Mesendoderm (in vitro differentiated cells): ENCODE measurements at regions not wholly inside any gene's neighbourhood (a gene's known extent, or its start where the extent isn't known, plus 50 kb on each side); places are given as distances from the start of the nearest gene placed in this dataset.

Experiments
- DNase-seq: peaks from one replicate; pipeline ENCODE4 v3.0.0; 2013
- H2AK5ac ChIP-seq: 2 replicates; pipeline ENCODE4 v1.6.1; 2013; ENCODE audit warnings: low read length, inconsistent platforms
- H2BK120ac ChIP-seq: 2 replicates; pipeline ENCODE4 v1.6.1; 2013; ENCODE audit warnings: low read depth, mild to moderate bottlenecking, low read length, moderate library complexity, mixed read lengths
- H2BK15ac ChIP-seq: replicated peaks from 2 replicates; pipeline ENCODE4 v1.6.1; 2013; ENCODE audit warnings: low read depth, mild to moderate bottlenecking, moderate library complexity
- H2BK5ac ChIP-seq: 2 replicates; pipeline ENCODE4 v1.6.1; 2013; ENCODE audit warnings: low read length, inconsistent platforms
- H3K18ac ChIP-seq: 2 replicates; pipeline ENCODE4 v1.6.1; 2013; ENCODE audit warnings: mild to moderate bottlenecking, low read length, mixed read lengths
- H3K23ac ChIP-seq: one replicate; pipeline ENCODE4 v1.6.1; 2013; ENCODE audit warnings: low read length
- H3K27ac ChIP-seq: 2 replicates; pipeline ENCODE4 v1.5.1; 2013; ENCODE audit warnings: low read depth, mild to moderate bottlenecking, inconsistent platforms, low read length, moderate library complexity
- H3K27me3 ChIP-seq: 2 replicates; pipeline ENCODE4 v1.6.1; 2013; ENCODE audit warnings: low read length, control low read depth, mild to moderate bottlenecking, inconsistent platforms; ENCODE audit not compliant: insufficient read depth, poor library complexity
- H3K36me3 ChIP-seq: 2 replicates; pipeline ENCODE4 v1.6.1; 2013; ENCODE audit warnings: low read length, inconsistent platforms; ENCODE audit not compliant: control insufficient read depth, insufficient read depth
- H3K4ac ChIP-seq: one replicate; pipeline ENCODE4 v1.6.1; 2013; ENCODE audit warnings: low read depth, mild to moderate bottlenecking, low read length, moderate library complexity
- H3K4me1 ChIP-seq: 2 replicates; pipeline ENCODE4 v1.6.1; 2013; ENCODE audit warnings: low read depth, low read length, inconsistent platforms; ENCODE audit not compliant: control insufficient read depth
- H3K4me2 ChIP-seq: 2 replicates; pipeline ENCODE4 v1.6.1; 2013; ENCODE audit warnings: low read length
- H3K4me3 ChIP-seq: 2 replicates; pipeline ENCODE4 v1.5.1; 2013; ENCODE audit warnings: mild to moderate bottlenecking, low read length
- H3K56ac ChIP-seq: one replicate; pipeline ENCODE4 v1.6.1; 2013; ENCODE audit warnings: low read length
- H3K79me1 ChIP-seq: 2 replicates; pipeline ENCODE4 v1.6.1; 2013; ENCODE audit warnings: low read length, inconsistent platforms
- H3K79me2 ChIP-seq: 2 replicates; pipeline ENCODE4 v1.6.1; 2013; ENCODE audit warnings: mild to moderate bottlenecking, low read length; ENCODE audit not compliant: control insufficient read depth, insufficient read depth
- H3K9ac ChIP-seq: 2 replicates; pipeline ENCODE4 v1.6.1; 2013; ENCODE audit warnings: low read length, inconsistent platforms
- H4K5ac ChIP-seq: one replicate; pipeline ENCODE4 v1.6.1; 2013; ENCODE audit warnings: low read length
- H4K8ac ChIP-seq: one replicate; pipeline ENCODE4 v1.6.1; 2013; ENCODE audit warnings: low read depth, mild to moderate bottlenecking, control low read depth, low read length, moderate library complexity
- WGBS: extraction: QIAGEN DNeasy Blood & Tissue Kit; methylation state at CpG from one replicate; pipeline ENCODE4 v1.1.7; 2013; ENCODE audit warnings: low lambda C conversion rate, missing lambda C conversion rate; ENCODE audit not compliant: insufficient coverage; ENCODE audit errors: extremely low coverage; 5-methylcytosine and 5-hydroxymethylcytosine counted together

DNA sequence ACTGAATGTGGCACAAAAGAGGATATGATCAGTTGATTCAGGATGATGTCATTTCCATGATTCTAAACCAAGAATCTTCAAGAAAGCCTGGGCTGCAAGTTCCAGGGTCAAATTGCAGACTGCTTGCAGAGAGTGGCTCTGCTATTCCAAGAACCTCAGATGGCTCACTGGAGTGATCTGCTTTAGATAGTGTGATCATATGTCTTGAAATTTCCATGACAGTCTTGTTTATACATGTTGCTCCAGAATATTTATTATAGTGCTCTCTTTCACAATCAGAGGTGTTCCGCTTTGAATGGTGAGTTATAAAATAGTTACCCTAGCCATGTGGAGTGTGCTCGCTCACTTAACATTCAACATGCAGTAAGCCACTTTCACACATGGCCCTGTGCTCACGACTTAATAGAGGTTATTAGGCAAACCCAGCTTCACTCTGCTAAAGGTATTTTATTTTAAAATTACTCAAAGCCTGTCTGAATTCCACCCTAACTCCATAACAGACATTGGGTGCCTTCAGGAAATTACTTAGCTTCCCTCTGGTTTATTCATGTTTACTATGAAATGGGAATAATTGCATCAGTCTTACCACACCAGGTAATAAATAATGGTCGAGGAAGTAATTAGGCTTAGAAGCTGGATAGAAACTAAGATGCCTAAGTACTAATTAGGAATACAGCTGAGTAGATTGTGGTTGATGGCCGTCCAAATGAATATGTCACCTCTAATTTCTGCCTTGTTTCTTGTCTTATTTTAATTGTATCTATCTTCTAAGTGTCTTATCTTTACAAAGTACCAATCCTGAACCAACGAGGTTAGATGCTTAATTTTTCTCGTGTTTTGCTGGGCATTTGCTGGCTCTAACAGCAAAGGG, 187.9 kb downstream of the ETS1 start:
- H3K56ac ChIP-seq: no peak overlapping the region
- no peaks in the 10 kb centered on the region for H3K27me3 ChIP-seq
- no peak overlapping the region for H2BK5ac ChIP-seq
- no peak overlapping the region for H3K4me3 ChIP-seq
- no peak overlapping the region for H2BK120ac ChIP-seq
- H4K5ac ChIP-seq: no peak overlapping the region
- no peak overlapping the region for H4K8ac ChIP-seq
- WGBS: no CpG with 5 or more reads among the region's 7 CpGs
- no peak overlapping the region for H3K27ac ChIP-seq
- H3K79me2 ChIP-seq: no peaks in the 10 kb centered on the region
- no peaks in the 10 kb centered on the region for H3K36me3 ChIP-seq
- peaks cover 2% of the 10 kb centered on the region for H3K4me1 ChIP-seq
- peak overlapping the region; percentile 16 for H3K4ac ChIP-seq
- H3K23ac ChIP-seq: no peak overlapping the region
- H2BK15ac ChIP-seq: no peak overlapping the region
- DNase-seq: peak; percentile 16
- H3K79me1 ChIP-seq: no peaks in the 10 kb centered on the region
- H3K4me2 ChIP-seq: no peak overlapping the region
- H2AK5ac ChIP-seq: no peak overlapping the region
- no peak overlapping the region for H3K18ac ChIP-seq
- H3K9ac ChIP-seq: no peak overlapping the region

- Histone ChIP-seq H3K18ac (no peak overlapping the region), H3K27me3 (no peaks in the 10 kb centered on the region), H4K8ac (no peak overlapping the region), H2AK5ac (no peak overlapping the region), H3K9ac (no peak overlapping the region), H2BK15ac (no peak overlapping the region), H3K36me3 (no peaks in the 10 kb centered on the region), H3K23ac (no peak overlapping the region), H2BK5ac (no peak overlapping the region), H3K4ac (no peak overlapping the region), H3K27ac (no peak overlapping the region), H3K56ac (no peak overlapping the region), H3K4me1 (peaks cover 2% of the 10 kb centered on the region), H3K79me2 (no peaks in the 10 kb centered on the region), H4K5ac (no peak overlapping the region), H3K4me3 (no peak overlapping the region), H3K4me2 (no peak overlapping the region), H3K79me1 (no peaks in the 10 kb centered on the region), H2BK120ac (no peak overlapping the region)
- no CpG with 5 or more reads among the region's 2 CpGs for WGBS
- no peak for DNase-seq
Observed at GRCh38 chr11:128398517-128399250, 188.7 kb downstream of the ETS1 start.

DNA sequence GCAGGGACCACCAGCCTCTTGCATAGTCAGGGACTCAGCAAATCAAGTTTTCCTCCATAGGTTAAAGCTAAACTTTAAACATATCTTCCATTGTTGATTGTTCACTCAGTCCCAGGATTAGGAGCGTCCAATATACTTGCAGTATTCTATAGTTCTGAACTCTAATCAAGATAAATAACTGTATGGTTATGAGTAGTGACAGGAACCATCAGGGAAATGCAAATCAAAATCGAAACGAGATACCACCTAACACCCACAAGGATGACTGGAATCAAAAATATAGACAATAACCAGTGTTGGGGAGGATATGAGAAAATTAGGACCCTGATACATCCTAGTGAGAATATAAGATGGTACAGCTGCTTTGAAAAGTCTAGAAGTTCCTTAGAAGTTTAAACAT, 190.0 kb downstream of the ETS1 start:
- no peaks in the 10 kb centered on the region for H3K27me3 ChIP-seq
- no peak overlapping the region for H3K18ac ChIP-seq
- no peak overlapping the region for H3K56ac ChIP-seq
- H2AK5ac ChIP-seq: no peak overlapping the region
- no peak overlapping the region for H2BK5ac ChIP-seq
- no peaks in the 10 kb centered on the region for H3K79me2 ChIP-seq
- no peak overlapping the region for H4K8ac ChIP-seq
- H3K36me3 ChIP-seq: no peaks in the 10 kb centered on the region
- H3K9ac ChIP-seq: no peak overlapping the region
- no peak overlapping the region for H3K27ac ChIP-seq
- H3K23ac ChIP-seq: no peak overlapping the region
- H3K4me1 ChIP-seq: peaks cover 2% of the 10 kb centered on the region
- DNase-seq: no peak
- H3K4ac ChIP-seq: no peak overlapping the region
- H3K4me2 ChIP-seq: no peak overlapping the region
- no CpG with 5 or more reads among the region's 3 CpGs for WGBS
- no peak overlapping the region for H2BK120ac ChIP-seq
- no peak overlapping the region for H2BK15ac ChIP-seq
- no peak overlapping the region for H3K4me3 ChIP-seq
- no peaks in the 10 kb centered on the region for H3K79me1 ChIP-seq
- no peak overlapping the region for H4K5ac ChIP-seq

DNA sequence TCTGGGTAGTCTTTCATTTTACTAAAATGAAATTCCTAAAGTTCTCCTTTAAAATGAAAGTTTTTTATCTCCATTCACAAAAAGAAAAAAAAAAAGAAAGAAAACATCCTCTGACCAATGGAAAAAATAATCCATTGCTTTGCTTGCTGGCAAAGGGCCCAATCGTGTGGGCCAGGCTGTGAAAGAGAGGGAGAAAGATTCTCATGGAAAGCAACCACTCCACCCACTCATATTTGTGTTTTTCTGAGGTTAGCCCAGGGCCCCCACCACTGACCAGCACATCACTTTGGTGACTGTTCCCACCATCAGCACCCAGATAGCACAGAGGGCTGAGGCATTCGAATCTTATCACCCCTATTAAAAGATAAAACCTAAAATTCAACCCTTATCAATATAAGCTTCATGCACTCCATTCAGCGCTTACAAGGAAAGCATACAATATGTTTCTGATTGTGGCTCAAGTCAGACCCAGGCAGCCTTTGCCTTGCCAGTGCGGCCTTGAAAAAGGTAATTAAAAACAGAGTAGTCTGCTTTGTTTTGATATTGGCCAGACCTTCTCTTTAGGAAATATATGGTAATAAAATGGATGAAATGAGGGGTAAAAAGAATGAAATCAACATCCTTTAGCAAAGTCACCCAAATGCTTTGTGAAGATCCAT, 192.8 kb downstream of the ETS1 start:
- Histone ChIP-seq H3K18ac (no peak overlapping the region), H4K8ac (no peak overlapping the region), H2BK120ac (no peak overlapping the region), H3K4ac (no peak overlapping the region), H3K27ac (no peak overlapping the region), H2BK15ac (no peak overlapping the region), H3K79me1 (no peaks in the 10 kb centered on the region), H3K56ac (no peak overlapping the region), H3K79me2 (no peaks in the 10 kb centered on the region), H3K4me3 (no peak overlapping the region), H3K4me1 (peaks cover 2% of the 10 kb centered on the region), H3K36me3 (no peaks in the 10 kb centered on the region), H3K9ac (no peak overlapping the region), H4K5ac (no peak overlapping the region), H3K23ac (no peak overlapping the region), H3K27me3 (no peaks in the 10 kb centered on the region), H2AK5ac (no peak overlapping the region), H2BK5ac (no peak overlapping the region), H3K4me2 (no peak overlapping the region)
- WGBS: no CpG with 5 or more reads among the region's 4 CpGs
- peak; percentile 30 for DNase-seq

GRCh38 chr11:128392259-128392658, 195.1 kb downstream of the ETS1 start:
- H3K18ac ChIP-seq: no peak overlapping the region
- H4K5ac ChIP-seq: no peak overlapping the region
- H3K56ac ChIP-seq: no peak overlapping the region
- no peak overlapping the region for H2AK5ac ChIP-seq
- WGBS: no CpG with 5 or more reads among the region's 2 CpGs
- no peak overlapping the region for H3K23ac ChIP-seq
- H3K9ac ChIP-seq: no peak overlapping the region
- H3K4me3 ChIP-seq: no peak overlapping the region
- H3K4me1 ChIP-seq: peaks cover 2% of the 10 kb centered on the region
- no peak overlapping the region for H2BK120ac ChIP-seq
- H2BK15ac ChIP-seq: no peak overlapping the region
- no peaks in the 10 kb centered on the region for H3K36me3 ChIP-seq
- no peaks in the 10 kb centered on the region for H3K79me2 ChIP-seq
- H3K4ac ChIP-seq: no peak overlapping the region
- H2BK5ac ChIP-seq: no peak overlapping the region
- DNase-seq: no peak
- no peak overlapping the region for H3K4me2 ChIP-seq
- no peaks in the 10 kb centered on the region for H3K27me3 ChIP-seq
- no peaks in the 10 kb centered on the region for H3K79me1 ChIP-seq
- no peak overlapping the region for H3K27ac ChIP-seq
- H4K8ac ChIP-seq: no peak overlapping the region
